K562 (cell line): ENCODE measurements at regions not wholly inside any gene's neighbourhood (a gene's known extent, or its start where the extent isn't known, plus 50 kb on each side); places are given as distances from the start of the nearest gene placed in this dataset.

ENCODE experiments used
- ATAC-seq: fragments of 200-7000 bp; cut with Tn5 transposase; 3 replicates; pipeline ENCODE4 v1.9.1; 2020; ENCODE audit warnings: moderate library complexity
- BruUV-seq: library from RNA; stranded (reverse); fragments of 400-500 nt; replicated peaks from 2 replicates; lab custom pipeline; 2021; lab: Mats Ljungman, UMichigan
- CTCF ChIA-PET: fragments of 300-600 bp; formaldehyde crosslinking; extraction: SDS; loops from one replicate; lab custom pipeline; 2021; ENCODE audit warnings: low intra/inter-chr PET ratio; lab: Yijun Ruan, JAX
- POLR2A ChIA-PET: fragments of 300-600, 350-650 bp; sonication (Branson Sonifier 250); formaldehyde crosslinking; extraction: SDS; loops from one replicate; lab custom pipeline; 2021; ENCODE audit warnings: antibody characterized with exemption, inconsistent platforms; lab: Yijun Ruan, JAX
- DNase-seq, 4 experiments: peaks; one replicate each; pipeline versions ENCODE4 v3.0.0 to v3.0.0-alpha.2; 2011 to 2018; ENCODE audit warnings: low spot score in 3 of 4, mixed read lengths in 3 of 4; ENCODE audit errors: extremely low read depth in 1 of 4
- FAIRE-seq: peaks from 2 replicates; lab custom pipeline; 2011; peaks lifted over from hg19 to GRCh38; lab: Jason Lieb, UNC
- H2AFZ ChIP-seq: 2 replicates; pipeline ENCODE4 v1.6.0; 2011; ENCODE audit warnings: low read depth, low read length, control low read depth, inconsistent platforms
- H3K27ac ChIP-seq: fragments of 200-600 bp; 3 replicates; pipeline ENCODE4 v1.8.0; 2011; ENCODE audit warnings: low read depth, mild to moderate bottlenecking, control low read depth, inconsistent platforms, low read length, moderate library complexity, mixed read lengths; ENCODE audit errors: extremely low read depth
- H3K27me3 ChIP-seq, 2 experiments: fragments of 300-600 bp in 1 of 2; 2 replicates in 1 of 2; 3 replicates in 1 of 2; pipeline versions ENCODE4 v1.6.0 to v1.8.0; 2011; ENCODE audit warnings: inconsistent platforms in 2 of 2, low read length in 2 of 2, mild to moderate bottlenecking in 1 of 2, mixed read lengths in 1 of 2, moderate library complexity in 1 of 2; ENCODE audit not compliant: control insufficient read depth in 2 of 2, insufficient read depth in 2 of 2
- H3K36me3 ChIP-seq: fragments of 300-600 bp; 3 replicates; pipeline ENCODE4 v1.8.0; 2011; ENCODE audit warnings: mild to moderate bottlenecking, low read length, inconsistent platforms; ENCODE audit not compliant: control insufficient read depth, insufficient read depth
- H3K4me1 ChIP-seq, 2 experiments: fragments of 200-600 bp in 1 of 2; replicated peaks in 1 of 2; 2 replicates in 1 of 2; 3 replicates in 1 of 2; pipeline versions ENCODE4 v1.5.1 to v1.8.0; 2011; ENCODE audit warnings: inconsistent platforms in 2 of 2, low read length in 2 of 2, mild to moderate bottlenecking in 1 of 2, mixed read lengths in 1 of 2, moderate library complexity in 1 of 2; ENCODE audit not compliant: control insufficient read depth in 2 of 2, insufficient read depth in 2 of 2
- H3K4me2 ChIP-seq: 2 replicates; pipeline ENCODE4 v1.6.1; 2011; ENCODE audit warnings: low read length, control low read depth, inconsistent platforms, mixed read lengths; ENCODE audit not compliant: insufficient read depth
- H3K4me3 ChIP-seq: fragments of 200-600 bp; sonication (generic), shearing (Covaris generic); 2 replicates; pipeline ENCODE4 v1.5.1; 2016; ENCODE audit warnings: control low read depth, inconsistent platforms
- H3K79me2 ChIP-seq: fragments of 200-600 bp; 3 replicates; pipeline ENCODE4 v1.8.0; 2011; ENCODE audit warnings: low read length, inconsistent platforms; ENCODE audit not compliant: control insufficient read depth, insufficient read depth
- H3K9ac ChIP-seq, 2 experiments: 2 replicates each; pipeline versions ENCODE4 v1.6.0 to v1.6.1; 2011; ENCODE audit warnings: low read depth in 2 of 2, low read length in 2 of 2, control low read depth in 1 of 2, inconsistent platforms in 1 of 2, mild to moderate bottlenecking in 1 of 2, mixed read lengths in 1 of 2; ENCODE audit not compliant: insufficient read depth in 1 of 2
- H3K9me1 ChIP-seq: one replicate; pipeline ENCODE4 v1.6.0; 2011; ENCODE audit warnings: inconsistent platforms, mild to moderate bottlenecking, low read length, moderate library complexity; ENCODE audit not compliant: control insufficient read depth, insufficient read depth
- H3K9me3 ChIP-seq: replicated peaks from 2 replicates; pipeline ENCODE4 v1.5.1; 2011; ENCODE audit warnings: low read depth, low read length, inconsistent platforms; ENCODE audit not compliant: control insufficient read depth, insufficient read depth
- H4K20me1 ChIP-seq: replicated peaks from 2 replicates; pipeline ENCODE4 v1.6.1; 2011; ENCODE audit warnings: low read length, inconsistent platforms, mixed read lengths; ENCODE audit not compliant: control insufficient read depth, insufficient read depth
- DPF2 ChIP-seq: fragments of 450-650 bp; IDR thresholded peaks from 2 replicates; pipeline ENCODE4 v1.6.1; 2016
- JUNB ChIP-seq: fragments of 450-650 bp; formaldehyde crosslinking; conservative IDR thresholded peaks from 2 replicates; pipeline ENCODE4 v1.4.0; 2020; ENCODE audit warnings: mild to moderate bottlenecking
- KLF10 ChIP-seq: fragments of 250-450 bp; sonication (Bioruptor Pico); IDR thresholded peaks from 2 replicates; pipeline ENCODE4 v1.6.1; 2021; ENCODE audit warnings: matching md5 sums
- MAZ ChIP-seq, 2 experiments: fragments of 450-650 bp in 1 of 2; sonication (generic) in 1 of 2; formaldehyde crosslinking; IDR thresholded peaks in 1 of 2; conservative IDR thresholded peaks in 1 of 2; 2 replicates each; pipeline versions ENCODE4 v1.4.0 to v1.5.0; 2020; ENCODE audit warnings: mild to moderate bottlenecking in 1 of 2, missing genetic modification reagents in 1 of 2
- PHF8 ChIP-seq: fragments of 200-600 bp; sonication (generic); IDR thresholded peaks from 2 replicates; pipeline ENCODE4 v1.6.1; 2012; ENCODE audit warnings: mixed run types, mild to moderate bottlenecking, inconsistent platforms, low read length, moderate library complexity, borderline replicate concordance
- PML ChIP-seq: IDR thresholded peaks from 2 replicates; pipeline ENCODE4 v1.6.1; 2012; ENCODE audit warnings: low read length, inconsistent platforms
- TCF7L2 ChIP-seq: fragments of 150-350 bp; IDR thresholded peaks from 2 replicates; pipeline ENCODE4 v1.6.1; 2016; ENCODE audit warnings: low read depth, mild to moderate bottlenecking, low read length, moderate library complexity
- XRCC5 ChIP-seq: fragments of 200-400 bp; formaldehyde crosslinking; IDR thresholded peaks from 2 replicates; pipeline ENCODE4 v1.6.1; 2017; ENCODE audit warnings: low read depth, mild to moderate bottlenecking, low read length
- ZNF347 ChIP-seq: fragments of 450-650 bp; formaldehyde crosslinking; IDR thresholded peaks from 2 replicates; pipeline ENCODE4 v1.4.0; 2020; ENCODE audit warnings: low read depth, mild to moderate bottlenecking, moderate library complexity
- ZNF77 ChIP-seq: fragments of 250-450 bp; sonication (Bioruptor Pico); IDR thresholded peaks from 2 replicates; pipeline ENCODE4 v1.5.0; 2020
- ZNF79 ChIP-seq: fragments of 250-450 bp; sonication (Bioruptor Pico); IDR thresholded peaks from 2 replicates; pipeline ENCODE4 v1.4.0; 2020; ENCODE audit warnings: low read depth, mild to moderate bottlenecking, moderate library complexity
- WGBS: fragments of 100-300 bp; shearing (Covaris generic); methylation state at CpG from one replicate; pipeline ENCODE4 v1.1.6; 2016; ENCODE audit warnings: low coverage, mixed read lengths; ENCODE audit not compliant: insufficient coverage; ENCODE audit errors: missing lambda C conversion rate; 5-methylcytosine and 5-hydroxymethylcytosine counted together
- in situ Hi-C: fragments of 300-500 bp; cut with MboI; formaldehyde crosslinking; loops from 4 replicates; pipeline ENCODE4 v1.15.0; 2018; ENCODE audit warnings: inconsistent platforms, mixed read lengths
- intact Hi-C: fragments of 100-400 bp; cut with micrococcal nuclease; formaldehyde crosslinking; loops from 2 replicates; pipeline ENCODE4 v1.14.2; 2022
- TF ChIP-seq, protein P1 (sequence below), 2 experiments: fragments of 450-650 bp in 1 of 2; IDR thresholded peaks; 2 replicates each; pipeline ENCODE4 v1.6.1; 2011 to 2017; ENCODE audit warnings: low read depth in 2 of 2, antibody characterized with exemption in 1 of 2, borderline replicate concordance in 1 of 2, low read length in 1 of 2, mild to moderate bottlenecking in 1 of 2, mixed read lengths in 1 of 2; ENCODE audit not compliant: control insufficient read depth in 1 of 2
- TF ChIP-seq, protein P2 (sequence below): fragments of 250-450 bp; sonication (Bioruptor Pico); IDR thresholded peaks from 2 replicates; pipeline ENCODE4 v1.9.0; 2021; ENCODE audit warnings: mild to moderate bottlenecking, inconsistent platforms

DNA sequence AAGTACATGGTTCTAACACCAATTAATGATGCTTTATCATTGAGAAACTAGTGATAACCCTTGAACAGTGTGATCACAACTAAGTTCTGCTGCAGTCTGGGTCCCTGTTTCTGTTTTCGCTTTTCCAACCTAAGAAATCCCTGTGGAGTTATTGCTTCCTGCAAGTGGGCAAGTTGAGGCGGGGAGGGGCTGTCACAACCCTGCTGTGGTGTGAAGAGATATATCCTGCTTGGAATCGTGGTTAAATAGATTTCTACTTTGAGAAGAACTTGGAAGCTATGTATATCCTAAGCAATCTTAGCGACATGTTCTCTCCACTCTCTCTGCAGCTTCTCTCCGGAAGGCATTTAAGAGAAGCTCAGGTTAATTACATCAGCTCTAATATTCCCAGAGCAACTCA is 1223.6 kb downstream of the EPHA7 start (continued):
- no peak for TF ChIP-seq TCF7L2

DNA sequence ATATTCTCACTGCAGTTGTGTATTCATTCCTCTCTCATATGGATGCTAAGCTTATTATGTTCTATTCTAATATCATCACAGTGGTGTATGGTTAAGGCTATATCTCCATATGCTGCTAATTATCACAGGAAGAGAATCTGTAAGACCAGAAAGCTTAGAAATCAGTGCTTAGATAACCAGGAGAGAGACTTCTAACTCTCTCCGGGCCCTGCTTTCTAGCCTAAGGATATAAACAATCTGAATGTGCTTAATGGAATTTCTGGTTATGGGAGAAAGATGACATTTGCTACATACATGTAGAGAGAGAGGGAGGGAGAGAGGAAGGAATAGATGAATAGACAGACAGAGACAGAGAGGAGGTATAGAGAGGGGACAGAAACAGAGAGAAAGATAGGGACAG is 1231.3 kb downstream of the EPHA7 start:
- Histone ChIP-seq H3K4me3 (no peak overlapping the region), H3K27ac (no peak overlapping the region), H2AFZ (no peak overlapping the region), H3K27me3 (no peaks in the 10 kb centered on the region), H4K20me1 (no peaks in the 10 kb centered on the region), H3K4me2 (no peak overlapping the region), H3K9me3 (no peaks in the 10 kb centered on the region), H3K36me3 (no peaks in the 10 kb centered on the region), H3K9ac (no peak overlapping the region), H3K9me1 (no peaks in the 10 kb centered on the region), H3K4me1 (no peaks in the 10 kb centered on the region), H3K79me2 (no peaks in the 10 kb centered on the region)
- FAIRE-seq, result no peak
- CTCF ChIA-PET, result no interaction called here
- no TSS peak for BruUV-seq
- no peak for ATAC-seq
- in situ Hi-C loops, result no loop called here
- no peak for TF ChIP-seq ZNF77 (CRISPR knock-in tag)
- TF ChIP-seq ZNF79 (CRISPR knock-in tag), result no peak
- no peak for TF ChIP-seq DPF2
- TF ChIP-seq, protein P1, sequence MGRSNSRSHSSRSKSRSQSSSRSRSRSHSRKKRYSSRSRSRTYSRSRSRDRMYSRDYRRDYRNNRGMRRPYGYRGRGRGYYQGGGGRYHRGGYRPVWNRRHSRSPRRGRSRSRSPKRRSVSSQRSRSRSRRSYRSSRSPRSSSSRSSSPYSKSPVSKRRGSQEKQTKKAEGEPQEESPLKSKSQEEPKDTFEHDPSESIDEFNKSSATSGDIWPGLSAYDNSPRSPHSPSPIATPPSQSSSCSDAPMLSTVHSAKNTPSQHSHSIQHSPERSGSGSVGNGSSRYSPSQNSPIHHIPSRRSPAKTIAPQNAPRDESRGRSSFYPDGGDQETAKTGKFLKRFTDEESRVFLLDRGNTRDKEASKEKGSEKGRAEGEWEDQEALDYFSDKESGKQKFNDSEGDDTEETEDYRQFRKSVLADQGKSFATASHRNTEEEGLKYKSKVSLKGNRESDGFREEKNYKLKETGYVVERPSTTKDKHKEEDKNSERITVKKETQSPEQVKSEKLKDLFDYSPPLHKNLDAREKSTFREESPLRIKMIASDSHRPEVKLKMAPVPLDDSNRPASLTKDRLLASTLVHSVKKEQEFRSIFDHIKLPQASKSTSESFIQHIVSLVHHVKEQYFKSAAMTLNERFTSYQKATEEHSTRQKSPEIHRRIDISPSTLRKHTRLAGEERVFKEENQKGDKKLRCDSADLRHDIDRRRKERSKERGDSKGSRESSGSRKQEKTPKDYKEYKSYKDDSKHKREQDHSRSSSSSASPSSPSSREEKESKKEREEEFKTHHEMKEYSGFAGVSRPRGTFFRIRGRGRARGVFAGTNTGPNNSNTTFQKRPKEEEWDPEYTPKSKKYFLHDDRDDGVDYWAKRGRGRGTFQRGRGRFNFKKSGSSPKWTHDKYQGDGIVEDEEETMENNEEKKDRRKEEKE (IDR thresholded peaks at IDR 0.05; ENCODE audit: borderline replicate concordance in 1 of 2, control insufficient read depth in 1 of 2, low read depth in 2 of 2, low read length in 1 of 2), result no peak
- TF ChIP-seq PHF8, result no peak
- no peak for TF ChIP-seq JUNB (CRISPR knock-in tag)
- TF ChIP-seq, protein P2, sequence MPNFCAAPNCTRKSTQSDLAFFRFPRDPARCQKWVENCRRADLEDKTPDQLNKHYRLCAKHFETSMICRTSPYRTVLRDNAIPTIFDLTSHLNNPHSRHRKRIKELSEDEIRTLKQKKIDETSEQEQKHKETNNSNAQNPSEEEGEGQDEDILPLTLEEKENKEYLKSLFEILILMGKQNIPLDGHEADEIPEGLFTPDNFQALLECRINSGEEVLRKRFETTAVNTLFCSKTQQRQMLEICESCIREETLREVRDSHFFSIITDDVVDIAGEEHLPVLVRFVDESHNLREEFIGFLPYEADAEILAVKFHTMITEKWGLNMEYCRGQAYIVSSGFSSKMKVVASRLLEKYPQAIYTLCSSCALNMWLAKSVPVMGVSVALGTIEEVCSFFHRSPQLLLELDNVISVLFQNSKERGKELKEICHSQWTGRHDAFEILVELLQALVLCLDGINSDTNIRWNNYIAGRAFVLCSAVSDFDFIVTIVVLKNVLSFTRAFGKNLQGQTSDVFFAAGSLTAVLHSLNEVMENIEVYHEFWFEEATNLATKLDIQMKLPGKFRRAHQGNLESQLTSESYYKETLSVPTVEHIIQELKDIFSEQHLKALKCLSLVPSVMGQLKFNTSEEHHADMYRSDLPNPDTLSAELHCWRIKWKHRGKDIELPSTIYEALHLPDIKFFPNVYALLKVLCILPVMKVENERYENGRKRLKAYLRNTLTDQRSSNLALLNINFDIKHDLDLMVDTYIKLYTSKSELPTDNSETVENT (CRISPR knock-in tag), result no peak
- TF ChIP-seq MAZ (CRISPR knock-in tag; conservative IDR thresholded peaks at IDR 0.05 in 1 of 2, IDR thresholded peaks at IDR 0.05 in 1 of 2), result no peak
- no peak for TF ChIP-seq PML
- TF ChIP-seq KLF10, result no peak
- no peak for TF ChIP-seq ZNF347 (CRISPR knock-in tag)
- TF ChIP-seq XRCC5, result no peak
- DNase-seq, result no peak
- 0% methylated on average over 1 of the region's 1 CpG for WGBS
- intact Hi-C loops, result no loop called here
- POLR2A ChIA-PET, result no interaction called here
